Right lobe of liver (tissue), 4 donors: ENCODE measurements at regions not wholly inside any gene's neighbourhood (a gene's known extent, or its start where the extent isn't known, plus 50 kb on each side); places are given as distances from the start of the nearest gene placed in this dataset.

ENCODE experiments used
- POLR2A ChIP-seq: fragments of 450-650 bp; IDR thresholded peaks from one replicate; pipeline ENCODE4 v1.6.1; 2017; ENCODE audit warnings: antibody characterized with exemption, mild to moderate bottlenecking
- TF ChIP-seq, protein P1 (sequence below), 4 donors: fragments of 200-600 bp in 3 of 4; fragments of 450-650 bp in 1 of 4; IDR thresholded peaks; one replicate each; pipeline versions ENCODE4 v1.5.1 to v1.8.0; 2016 to 2022; ENCODE audit warnings: antibody characterized with exemption in 4 of 4, mild to moderate bottlenecking in 2 of 4
- donor health status: DM: no; HTN: no; CAD: no.
- donor health status: DM: no; HTN: no; CAD: no.
- donor health status: DM: no; HTN: yes; CAD: no.

DNA sequence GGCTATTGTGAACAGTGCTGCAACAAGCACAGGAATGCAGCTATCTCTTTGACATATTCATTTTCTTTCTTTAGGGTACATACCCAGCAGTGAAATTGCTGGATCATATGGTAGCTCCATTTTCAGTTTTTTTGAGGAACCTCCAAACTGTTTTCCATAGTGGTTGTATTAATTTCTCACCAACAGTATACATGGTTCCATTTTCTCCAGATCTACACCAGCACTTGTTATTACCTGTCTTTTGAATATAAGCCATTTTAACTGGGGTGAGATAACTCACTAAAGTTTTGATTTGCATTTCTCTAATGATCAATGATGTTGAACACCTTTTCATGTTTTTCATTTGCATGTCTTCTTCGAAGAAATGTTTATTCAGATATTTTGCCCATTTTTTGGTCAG is 241.1 kb upstream of the AGTR2 start:
- no peak for TF ChIP-seq POLR2A
- TF ChIP-seq, protein P1, sequence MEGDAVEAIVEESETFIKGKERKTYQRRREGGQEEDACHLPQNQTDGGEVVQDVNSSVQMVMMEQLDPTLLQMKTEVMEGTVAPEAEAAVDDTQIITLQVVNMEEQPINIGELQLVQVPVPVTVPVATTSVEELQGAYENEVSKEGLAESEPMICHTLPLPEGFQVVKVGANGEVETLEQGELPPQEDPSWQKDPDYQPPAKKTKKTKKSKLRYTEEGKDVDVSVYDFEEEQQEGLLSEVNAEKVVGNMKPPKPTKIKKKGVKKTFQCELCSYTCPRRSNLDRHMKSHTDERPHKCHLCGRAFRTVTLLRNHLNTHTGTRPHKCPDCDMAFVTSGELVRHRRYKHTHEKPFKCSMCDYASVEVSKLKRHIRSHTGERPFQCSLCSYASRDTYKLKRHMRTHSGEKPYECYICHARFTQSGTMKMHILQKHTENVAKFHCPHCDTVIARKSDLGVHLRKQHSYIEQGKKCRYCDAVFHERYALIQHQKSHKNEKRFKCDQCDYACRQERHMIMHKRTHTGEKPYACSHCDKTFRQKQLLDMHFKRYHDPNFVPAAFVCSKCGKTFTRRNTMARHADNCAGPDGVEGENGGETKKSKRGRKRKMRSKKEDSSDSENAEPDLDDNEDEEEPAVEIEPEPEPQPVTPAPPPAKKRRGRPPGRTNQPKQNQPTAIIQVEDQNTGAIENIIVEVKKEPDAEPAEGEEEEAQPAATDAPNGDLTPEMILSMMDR (IDR thresholded peaks at IDR 0.05), result no peak
